SK-N-SH (cell line): ENCODE measurements at regions not wholly inside any gene's neighbourhood (a gene's known extent, or its start where the extent isn't known, plus 50 kb on each side); places are given as distances from the start of the nearest gene placed in this dataset.

Source experiments
- EZH2phosphoT487 ChIP-seq: fragments of 200-600 bp; sonication (generic); IDR thresholded peaks from 2 replicates; pipeline ENCODE4 v1.6.1; 2017; ENCODE audit warnings: low read depth, mixed run types, mild to moderate bottlenecking, antibody characterized with exemption, moderate library complexity, borderline replicate concordance
- FOXM1 ChIP-seq: IDR thresholded peaks from 2 replicates; pipeline ENCODE4 v1.4.0; 2012; ENCODE audit warnings: low read depth, mild to moderate bottlenecking
- GABPA ChIP-seq: IDR thresholded peaks from 2 replicates; pipeline ENCODE4 v1.4.0; 2012; ENCODE audit warnings: low read depth, mild to moderate bottlenecking
- NRF1 ChIP-seq: IDR thresholded peaks from 2 replicates; pipeline ENCODE4 v1.6.1; 2012; ENCODE audit warnings: low read depth, mild to moderate bottlenecking, low read length
- POLR2AphosphoS5 ChIP-seq: IDR thresholded peaks from 2 replicates; pipeline ENCODE4 v1.6.1; 2012; ENCODE audit warnings: low read depth, low read length
- RCOR1 ChIP-seq: fragments of 150-350 bp; IDR thresholded peaks from 2 replicates; pipeline ENCODE4 v1.6.1; 2017; ENCODE audit warnings: antibody characterized with exemption, low read length
- RFX5 ChIP-seq: IDR thresholded peaks from 2 replicates; pipeline ENCODE4 v1.6.1; 2012; ENCODE audit warnings: mild to moderate bottlenecking, improper control_type of control experiment, low read length
- RXRA ChIP-seq: IDR thresholded peaks from 2 replicates; pipeline ENCODE4 v1.4.0; 2012; ENCODE audit warnings: low read depth, mild to moderate bottlenecking, borderline replicate concordance
- SIN3A ChIP-seq: IDR thresholded peaks from 2 replicates; pipeline ENCODE4 v1.6.1; 2012; ENCODE audit warnings: low read depth, mild to moderate bottlenecking, low read length, moderate library complexity, borderline replicate concordance
- SMC3 ChIP-seq: IDR thresholded peaks from 2 replicates; pipeline ENCODE4 v1.6.1; 2012; ENCODE audit warnings: low read depth, low read length, improper control_type of control experiment
- YY1 ChIP-seq: IDR thresholded peaks from 2 replicates; pipeline ENCODE4 v1.4.0; 2012; ENCODE audit warnings: low read depth, mild to moderate bottlenecking
- TF ChIP-seq, protein P1 (sequence below): IDR thresholded peaks from 2 replicates; pipeline ENCODE4 v1.6.1; 2012; ENCODE audit warnings: mild to moderate bottlenecking, low read depth, low read length, moderate library complexity
- TF ChIP-seq, protein P2 (sequence below): fragments of 200-600 bp; sonication (generic); IDR thresholded peaks from 2 replicates; pipeline ENCODE4 v1.6.1; 2017; ENCODE audit warnings: antibody characterized with exemption, mild to moderate bottlenecking, moderate library complexity

DNA sequence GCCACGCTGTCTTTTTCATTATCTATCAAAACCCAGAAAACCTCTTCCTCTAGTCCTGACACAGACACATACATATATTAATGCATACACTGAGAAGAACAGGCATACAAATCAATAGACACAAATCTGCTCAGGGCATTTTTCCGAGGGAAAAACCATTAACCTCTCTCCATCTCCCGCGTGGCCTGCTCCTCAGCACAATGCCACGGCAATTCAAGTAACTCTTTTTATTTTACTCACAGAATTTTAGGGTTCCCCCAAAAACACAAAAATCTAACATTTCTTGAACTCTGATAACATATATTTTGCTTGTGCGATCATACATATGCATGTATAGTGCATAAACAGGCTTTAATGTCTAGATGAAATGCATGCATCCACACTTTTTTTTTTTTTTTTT, 110.8 kb upstream of the NSMCE3 start:
- TF ChIP-seq GABPA (no peak), RFX5 (no peak), SMC3 (no peak), YY1 (no peak), FOXM1 (no peak), NRF1 (no peak), SIN3A (no peak), EZH2phosphoT487 (no peak), RXRA (no peak), RCOR1 (no peak), POLR2AphosphoS5 (no peak)
- TF ChIP-seq, protein P1, sequence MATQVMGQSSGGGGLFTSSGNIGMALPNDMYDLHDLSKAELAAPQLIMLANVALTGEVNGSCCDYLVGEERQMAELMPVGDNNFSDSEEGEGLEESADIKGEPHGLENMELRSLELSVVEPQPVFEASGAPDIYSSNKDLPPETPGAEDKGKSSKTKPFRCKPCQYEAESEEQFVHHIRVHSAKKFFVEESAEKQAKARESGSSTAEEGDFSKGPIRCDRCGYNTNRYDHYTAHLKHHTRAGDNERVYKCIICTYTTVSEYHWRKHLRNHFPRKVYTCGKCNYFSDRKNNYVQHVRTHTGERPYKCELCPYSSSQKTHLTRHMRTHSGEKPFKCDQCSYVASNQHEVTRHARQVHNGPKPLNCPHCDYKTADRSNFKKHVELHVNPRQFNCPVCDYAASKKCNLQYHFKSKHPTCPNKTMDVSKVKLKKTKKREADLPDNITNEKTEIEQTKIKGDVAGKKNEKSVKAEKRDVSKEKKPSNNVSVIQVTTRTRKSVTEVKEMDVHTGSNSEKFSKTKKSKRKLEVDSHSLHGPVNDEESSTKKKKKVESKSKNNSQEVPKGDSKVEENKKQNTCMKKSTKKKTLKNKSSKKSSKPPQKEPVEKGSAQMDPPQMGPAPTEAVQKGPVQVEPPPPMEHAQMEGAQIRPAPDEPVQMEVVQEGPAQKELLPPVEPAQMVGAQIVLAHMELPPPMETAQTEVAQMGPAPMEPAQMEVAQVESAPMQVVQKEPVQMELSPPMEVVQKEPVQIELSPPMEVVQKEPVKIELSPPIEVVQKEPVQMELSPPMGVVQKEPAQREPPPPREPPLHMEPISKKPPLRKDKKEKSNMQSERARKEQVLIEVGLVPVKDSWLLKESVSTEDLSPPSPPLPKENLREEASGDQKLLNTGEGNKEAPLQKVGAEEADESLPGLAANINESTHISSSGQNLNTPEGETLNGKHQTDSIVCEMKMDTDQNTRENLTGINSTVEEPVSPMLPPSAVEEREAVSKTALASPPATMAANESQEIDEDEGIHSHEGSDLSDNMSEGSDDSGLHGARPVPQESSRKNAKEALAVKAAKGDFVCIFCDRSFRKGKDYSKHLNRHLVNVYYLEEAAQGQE = no peak
- TF ChIP-seq, protein P2, sequence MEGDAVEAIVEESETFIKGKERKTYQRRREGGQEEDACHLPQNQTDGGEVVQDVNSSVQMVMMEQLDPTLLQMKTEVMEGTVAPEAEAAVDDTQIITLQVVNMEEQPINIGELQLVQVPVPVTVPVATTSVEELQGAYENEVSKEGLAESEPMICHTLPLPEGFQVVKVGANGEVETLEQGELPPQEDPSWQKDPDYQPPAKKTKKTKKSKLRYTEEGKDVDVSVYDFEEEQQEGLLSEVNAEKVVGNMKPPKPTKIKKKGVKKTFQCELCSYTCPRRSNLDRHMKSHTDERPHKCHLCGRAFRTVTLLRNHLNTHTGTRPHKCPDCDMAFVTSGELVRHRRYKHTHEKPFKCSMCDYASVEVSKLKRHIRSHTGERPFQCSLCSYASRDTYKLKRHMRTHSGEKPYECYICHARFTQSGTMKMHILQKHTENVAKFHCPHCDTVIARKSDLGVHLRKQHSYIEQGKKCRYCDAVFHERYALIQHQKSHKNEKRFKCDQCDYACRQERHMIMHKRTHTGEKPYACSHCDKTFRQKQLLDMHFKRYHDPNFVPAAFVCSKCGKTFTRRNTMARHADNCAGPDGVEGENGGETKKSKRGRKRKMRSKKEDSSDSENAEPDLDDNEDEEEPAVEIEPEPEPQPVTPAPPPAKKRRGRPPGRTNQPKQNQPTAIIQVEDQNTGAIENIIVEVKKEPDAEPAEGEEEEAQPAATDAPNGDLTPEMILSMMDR = no peak
